NK-92 treated with Interleukin-12 subunit alpha and Interleukin-12 subunit beta, amount 100 ng/mL, for 24 hours (cell line): ENCODE measurements at regions not wholly inside any gene's neighbourhood (a gene's known extent, or its start where the extent isn't known, plus 50 kb on each side); places are given as distances from the start of the nearest gene placed in this dataset.
"Not testable (repeated sequence)": the region's sequence is repeated elsewhere in the genome, so short reads cannot be mapped to it uniquely, and the experiment has no call there.

Experiments used
- DNase-seq: peaks from one replicate; lab custom pipeline; 2025; lab: John Stamatoyannopoulos, UW

DNA sequence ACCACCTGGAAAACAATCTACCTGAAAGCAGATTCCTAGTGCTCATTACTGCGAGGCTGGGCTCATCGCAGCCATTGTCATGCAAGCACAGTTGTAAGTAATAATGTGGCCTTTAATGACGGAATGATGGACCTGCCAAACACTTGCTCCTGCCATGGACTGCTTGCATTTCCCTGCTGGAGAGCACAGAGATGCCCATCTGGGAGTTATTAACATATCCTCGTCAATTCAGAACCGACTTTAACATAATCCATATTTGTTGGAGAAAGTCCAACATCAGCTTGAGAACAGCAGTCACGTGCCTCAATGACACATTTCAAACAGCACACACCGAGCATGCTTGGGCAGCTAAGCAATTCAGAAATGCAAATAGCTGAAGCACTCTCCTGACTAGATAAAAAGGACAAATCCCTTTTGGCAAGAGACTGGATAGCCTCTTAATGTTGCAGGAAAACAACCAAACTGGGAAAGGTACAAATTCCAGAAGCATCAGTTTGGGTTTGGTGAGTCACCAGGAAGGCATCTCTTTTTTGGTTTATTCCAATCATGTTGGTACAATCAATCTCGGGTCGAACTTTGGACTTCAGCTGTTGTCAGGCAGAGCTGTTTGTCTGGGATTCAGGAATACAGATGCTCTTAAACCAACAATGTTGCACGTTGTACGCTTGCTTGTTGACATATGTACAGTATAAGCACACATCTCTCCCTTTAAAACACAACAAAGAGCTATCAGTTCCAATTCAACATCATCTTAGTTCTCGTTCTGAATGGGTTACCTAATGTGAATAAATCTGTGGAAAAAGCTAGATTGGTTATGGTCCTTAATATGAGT lies 395.8 kb downstream of the LNPK start:
- DNase-seq = no peak

DNA sequence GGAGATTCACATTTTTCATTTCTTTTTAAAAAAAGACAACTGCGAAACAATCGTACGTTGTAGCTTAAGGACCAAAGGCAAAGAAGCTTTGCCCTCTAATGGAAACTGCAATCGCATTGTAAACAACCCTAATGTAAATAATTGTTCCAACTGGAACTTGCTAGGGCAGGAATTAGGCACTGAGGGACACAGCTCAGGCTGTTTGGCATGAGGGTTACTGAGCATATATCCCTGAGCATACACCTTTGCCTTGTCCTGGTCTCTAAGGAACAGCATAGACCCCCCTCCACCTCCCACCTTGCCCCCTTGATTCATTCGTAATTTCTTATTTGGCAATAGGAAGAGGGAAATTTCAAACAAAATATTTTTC lies 396.4 kb downstream of the LNPK start:
- DNase-seq = no peak

DNA sequence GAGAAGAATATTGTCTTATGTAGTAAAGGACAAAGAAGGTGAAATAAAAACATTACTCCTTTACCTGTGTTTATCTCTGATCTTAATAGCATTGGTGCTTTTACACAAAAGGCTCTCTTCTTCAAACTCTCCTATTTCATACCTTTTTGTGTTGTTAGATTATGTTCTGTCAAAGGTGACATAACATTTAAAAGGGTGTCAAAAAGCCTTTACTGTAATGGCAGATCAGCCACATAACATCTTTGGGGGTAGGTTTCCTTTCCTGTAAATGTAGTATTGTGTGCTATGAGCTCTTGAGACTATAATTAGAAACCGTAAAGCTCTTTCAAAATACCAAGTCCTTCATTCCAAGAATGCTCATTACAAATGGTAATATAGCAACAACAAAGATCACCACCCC lies 400.1 kb downstream of the LNPK start:
- DNase-seq = no peak

DNA sequence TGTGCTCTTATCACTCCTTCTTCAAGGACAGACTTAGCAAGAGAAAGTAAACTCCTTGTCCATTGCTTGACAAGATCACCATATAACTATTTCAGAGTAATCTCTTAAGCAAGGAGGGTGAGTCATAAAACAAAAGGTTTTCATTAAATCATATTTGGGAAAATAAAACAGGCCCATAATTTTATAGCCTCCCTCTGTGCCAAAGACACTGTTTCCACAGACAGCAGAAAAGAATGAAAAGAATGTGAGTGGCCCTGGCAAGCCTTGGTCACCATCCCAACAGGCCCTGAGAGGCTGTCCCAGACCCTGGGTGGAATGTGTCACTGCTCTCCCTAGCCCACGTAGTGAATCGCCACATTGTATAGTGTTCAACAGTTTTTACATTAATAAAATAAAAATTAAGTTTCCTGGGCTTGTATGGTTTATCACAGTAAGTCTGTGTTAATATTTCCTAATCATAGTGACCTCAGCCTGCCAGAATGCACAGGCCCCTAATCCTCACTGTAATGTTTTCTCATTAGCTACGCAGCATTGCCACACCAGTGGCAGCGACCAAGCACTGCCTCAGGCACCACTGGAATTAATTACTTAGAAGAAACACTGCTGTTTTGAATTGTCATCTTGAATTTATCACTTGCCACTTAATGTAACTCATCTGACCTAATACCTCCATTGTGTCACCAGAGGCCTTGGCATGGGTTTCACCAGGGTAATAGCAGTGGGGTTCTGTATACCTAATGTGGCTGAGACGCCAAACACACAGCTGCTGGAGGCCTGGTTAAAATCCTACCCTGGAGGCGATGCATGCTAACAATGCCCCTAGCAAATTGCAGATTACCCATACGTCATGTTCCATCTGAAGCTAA lies 401.9 kb downstream of the LNPK start:
- no peak for DNase-seq

- no peak for DNase-seq
Observed at GRCh38 chr2:175597286-175597685, 404.8 kb downstream of the LNPK start.

- no peak for DNase-seq
Observed at GRCh38 chr2:175595139-175595538, 406.9 kb downstream of the LNPK start.

GRCh38 chr2:175593686-175594525 lies 408.2 kb downstream of the LNPK start:
- DNase-seq = not testable (repeated sequence)

DNA sequence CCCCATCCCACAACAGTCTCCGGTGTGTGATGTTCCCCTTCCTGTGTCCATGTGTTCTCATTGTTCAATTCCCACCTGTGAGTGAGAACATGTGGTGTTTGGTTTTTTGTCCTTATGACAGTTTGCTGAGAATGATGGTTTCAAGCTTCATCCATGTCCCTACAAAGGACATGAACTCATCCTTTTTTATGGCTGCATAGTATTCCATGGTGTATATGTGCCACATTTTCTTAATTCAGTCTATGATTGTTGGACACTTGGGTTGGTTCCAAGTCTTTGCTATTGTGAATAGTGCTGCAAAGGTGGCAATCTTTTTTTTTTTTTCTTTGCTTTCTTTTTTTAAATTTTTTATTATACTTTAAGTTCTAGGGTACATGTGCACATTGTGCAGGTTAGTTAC lies 406.7 kb upstream of the ATP5MC3 start:
- DNase-seq = not testable (repeated sequence)

GRCh38 chr2:175585496-175585895 lies 404.0 kb upstream of the ATP5MC3 start:
- DNase-seq = no peak

DNA sequence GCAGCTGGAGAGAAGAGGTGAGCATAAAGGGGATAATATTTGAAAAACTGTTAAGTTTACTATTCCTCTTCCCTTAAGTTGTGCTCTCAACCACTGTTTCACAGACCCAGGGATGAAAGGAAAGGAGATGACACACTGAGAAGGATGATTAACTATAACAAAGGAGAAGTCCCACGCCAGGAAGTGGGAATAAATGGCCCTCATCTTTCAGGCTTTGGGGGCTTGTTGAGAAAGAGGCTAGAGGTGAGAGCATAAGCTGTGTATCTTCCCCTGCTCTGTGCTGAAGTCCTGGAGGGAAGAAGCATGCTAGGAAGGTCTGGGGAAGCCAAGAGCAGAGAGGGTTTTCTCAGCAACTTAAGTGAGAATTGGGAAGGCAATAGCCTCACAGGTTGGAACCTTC lies 399.1 kb upstream of the ATP5MC3 start:
- no peak for DNase-seq

GRCh38 chr2:175579646-175580045 lies 398.1 kb upstream of the ATP5MC3 start:
- DNase-seq = no peak

GRCh38 chr2:175577368-175577970 lies 396.0 kb upstream of the ATP5MC3 start:
- DNase-seq = no peak

DNA sequence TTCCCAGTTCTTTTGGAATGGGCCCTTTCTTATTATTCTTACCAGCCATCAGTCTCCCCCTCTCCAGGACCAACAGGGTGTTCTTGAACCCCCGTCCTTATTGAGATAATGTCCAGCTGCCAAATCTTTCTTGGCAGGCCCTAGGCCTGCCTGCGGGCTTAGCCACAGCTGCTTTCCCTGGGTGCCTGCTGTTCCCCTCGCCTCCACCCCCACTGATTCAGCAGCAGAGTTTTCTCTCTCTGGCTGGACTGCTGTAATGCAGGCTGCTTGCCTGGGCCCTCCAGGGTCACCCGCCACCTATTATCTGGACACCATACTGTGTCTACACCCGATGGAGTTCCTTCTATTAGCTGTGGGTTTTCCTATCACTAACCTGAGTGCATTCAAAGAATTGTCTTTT lies 395.4 kb upstream of the ATP5MC3 start:
- no peak for DNase-seq

DNA sequence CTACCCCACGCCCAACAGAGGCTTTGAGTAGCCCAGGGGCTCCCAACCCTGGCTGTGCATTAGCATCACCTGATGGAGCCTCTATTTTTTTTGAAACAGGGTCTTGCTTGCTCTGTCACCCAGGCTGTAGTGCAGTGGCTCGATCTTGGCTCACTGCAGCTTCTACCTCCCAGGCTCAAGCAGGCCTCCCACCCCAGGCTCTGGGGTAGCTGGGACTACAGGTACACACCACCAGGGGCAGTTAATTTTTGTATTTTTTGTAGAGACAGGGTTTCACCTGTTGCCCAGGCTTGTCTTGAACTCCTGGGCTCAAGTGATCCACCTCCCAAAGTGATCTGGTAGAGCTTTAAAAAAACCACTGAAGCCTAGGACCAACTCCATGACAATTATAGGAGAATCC lies 394.8 kb upstream of the ATP5MC3 start:
- DNase-seq = no peak

GRCh38 chr2:175575346-175576258 lies 394.1 kb upstream of the ATP5MC3 start:
- peak; percentile 26 for DNase-seq

- DNase-seq = no peak
Observed at GRCh38 chr2:175574069-175574468, 392.6 kb upstream of the ATP5MC3 start.

- DNase-seq = no peak
Observed at GRCh38 chr2:175571078-175571653, 389.7 kb upstream of the ATP5MC3 start.

DNA sequence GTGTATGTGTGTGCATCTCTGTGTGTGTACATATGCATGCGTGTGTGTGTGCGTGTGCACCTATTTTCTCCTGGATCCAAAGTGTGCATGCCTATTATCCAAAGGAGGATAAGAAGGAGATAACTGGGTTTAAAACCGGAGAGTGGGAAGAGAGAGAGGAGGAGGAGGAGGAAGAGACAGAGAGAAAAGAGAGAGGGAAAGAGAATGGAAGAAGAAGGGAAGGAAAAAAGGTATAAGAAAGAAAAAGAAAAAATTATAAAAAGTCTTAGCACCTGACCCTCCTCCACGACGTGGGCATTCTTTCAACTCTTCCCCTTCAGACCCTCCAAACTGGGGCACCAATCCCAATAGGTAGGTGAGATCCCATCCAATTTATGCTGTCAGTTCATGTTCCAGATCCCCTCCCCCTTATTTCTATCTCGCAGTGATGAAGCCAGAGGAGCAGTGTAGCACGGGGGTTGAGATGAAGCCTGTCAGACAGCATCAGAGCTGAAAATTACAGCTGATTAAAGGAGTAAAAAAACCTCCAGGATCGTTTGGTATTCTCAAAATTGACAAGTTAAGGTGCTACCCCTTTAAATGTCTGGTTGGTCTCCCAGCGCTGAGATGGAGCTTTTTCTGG lies 386.7 kb upstream of the ATP5MC3 start:
- no peak for DNase-seq

DNA sequence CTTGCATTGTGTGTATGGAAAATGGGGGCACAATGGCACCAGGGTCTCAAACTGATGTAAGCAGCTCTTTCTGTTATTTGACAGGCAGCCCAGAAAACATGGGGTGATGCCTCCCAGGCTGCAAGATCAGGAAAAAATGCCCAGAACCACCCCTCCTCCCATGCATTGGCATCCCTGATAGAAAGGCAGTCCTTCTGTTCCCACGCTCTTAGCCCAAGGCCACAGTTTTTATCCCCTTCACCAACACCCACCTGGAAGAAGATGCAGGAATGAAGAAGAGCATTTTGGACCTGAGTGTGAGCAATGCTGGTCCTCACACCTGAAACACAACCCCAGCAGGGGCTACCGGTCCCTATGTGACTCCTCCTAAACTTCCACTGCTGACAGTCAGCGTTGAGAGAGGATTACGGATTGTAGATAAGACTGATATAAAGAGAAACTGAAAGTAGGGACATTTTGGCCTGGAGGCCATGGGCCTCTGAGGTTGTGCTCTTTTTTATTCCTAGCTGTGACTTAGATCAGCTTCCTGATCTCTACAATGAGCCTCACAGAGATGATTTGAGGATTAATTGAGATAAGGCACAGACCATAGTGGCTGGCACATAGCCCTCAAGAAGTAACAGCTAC lies 386.0 kb upstream of the ATP5MC3 start:
- DNase-seq = no peak
